ENCODE measurements at regions not wholly inside any gene's neighbourhood (a gene's known extent, or its start where the extent isn't known, plus 50 kb on each side); places are given as distances from the start of the nearest gene placed in this dataset.

DNA sequence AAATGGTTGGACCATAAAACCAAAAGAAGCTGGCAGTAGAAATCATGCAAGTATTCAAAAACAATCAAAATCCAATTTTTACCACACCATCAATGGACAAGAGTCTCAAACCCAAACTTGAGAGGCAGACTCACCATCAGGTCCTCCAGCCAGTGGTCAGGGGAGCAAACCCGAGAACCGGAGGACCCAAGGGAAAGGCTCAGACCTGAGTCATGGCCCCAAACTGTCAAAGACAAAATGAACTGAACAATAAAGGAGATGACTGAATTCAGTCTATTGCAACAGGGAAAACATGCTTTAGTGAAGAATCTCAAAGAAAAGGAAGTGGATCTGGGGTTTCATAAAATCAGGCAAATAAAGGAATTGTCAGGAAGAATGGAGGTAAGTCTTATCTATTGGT is 150.7 kb upstream of the MGAT5 start:
- TF ChIP-seq, protein P1, sequence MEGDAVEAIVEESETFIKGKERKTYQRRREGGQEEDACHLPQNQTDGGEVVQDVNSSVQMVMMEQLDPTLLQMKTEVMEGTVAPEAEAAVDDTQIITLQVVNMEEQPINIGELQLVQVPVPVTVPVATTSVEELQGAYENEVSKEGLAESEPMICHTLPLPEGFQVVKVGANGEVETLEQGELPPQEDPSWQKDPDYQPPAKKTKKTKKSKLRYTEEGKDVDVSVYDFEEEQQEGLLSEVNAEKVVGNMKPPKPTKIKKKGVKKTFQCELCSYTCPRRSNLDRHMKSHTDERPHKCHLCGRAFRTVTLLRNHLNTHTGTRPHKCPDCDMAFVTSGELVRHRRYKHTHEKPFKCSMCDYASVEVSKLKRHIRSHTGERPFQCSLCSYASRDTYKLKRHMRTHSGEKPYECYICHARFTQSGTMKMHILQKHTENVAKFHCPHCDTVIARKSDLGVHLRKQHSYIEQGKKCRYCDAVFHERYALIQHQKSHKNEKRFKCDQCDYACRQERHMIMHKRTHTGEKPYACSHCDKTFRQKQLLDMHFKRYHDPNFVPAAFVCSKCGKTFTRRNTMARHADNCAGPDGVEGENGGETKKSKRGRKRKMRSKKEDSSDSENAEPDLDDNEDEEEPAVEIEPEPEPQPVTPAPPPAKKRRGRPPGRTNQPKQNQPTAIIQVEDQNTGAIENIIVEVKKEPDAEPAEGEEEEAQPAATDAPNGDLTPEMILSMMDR (conservative IDR thresholded peaks at IDR 0.05; ENCODE audit: low read length) = no peak
- TF ChIP-seq EZH2phosphoT487 (IDR thresholded peaks at IDR 0.05; ENCODE audit: borderline replicate concordance, low read depth, low read length) = no peak
